Fibroblast of lung (primary cell): ENCODE measurements at regions not wholly inside any gene's neighbourhood (a gene's known extent, or its start where the extent isn't known, plus 50 kb on each side); places are given as distances from the start of the nearest gene placed in this dataset.

Source experiments
- DNase-seq, 2 donors: peaks; one replicate each; pipeline versions ENCODE4 v3.0.0 to v3.0.0-alpha.2; 2010; ENCODE audit warnings: low read depth in 2 of 2
- H2AFZ ChIP-seq: 2 replicates; pipeline ENCODE4 v1.5.1; 2012; ENCODE audit warnings: low read length, control low read depth, inconsistent platforms
- H3K27ac ChIP-seq: 2 replicates; pipeline ENCODE4 v1.5.1; 2011; ENCODE audit warnings: low read length, control low read depth; ENCODE audit not compliant: insufficient read depth
- H3K27me3 ChIP-seq: 2 replicates; pipeline ENCODE4 v1.5.1; 2011; ENCODE audit warnings: mild to moderate bottlenecking, low read length; ENCODE audit not compliant: control insufficient read depth, insufficient read depth
- H3K36me3 ChIP-seq: 2 replicates; pipeline ENCODE4 v1.5.1; 2011; ENCODE audit warnings: low read length; ENCODE audit not compliant: control insufficient read depth, insufficient read depth
- H3K4me1 ChIP-seq: 2 replicates; pipeline ENCODE4 v1.5.1; 2011; ENCODE audit warnings: low read length; ENCODE audit not compliant: control insufficient read depth, insufficient read depth; ENCODE audit errors: extremely low read depth
- H3K4me2 ChIP-seq: 2 replicates; pipeline ENCODE4 v1.5.1; 2011; ENCODE audit warnings: low read length, control low read depth; ENCODE audit not compliant: insufficient read depth; ENCODE audit errors: extremely low read depth
- H3K4me3 ChIP-seq, 4 experiments: fragments of 200-600 bp in 1 of 4; sonication (generic) in 1 of 4; replicated peaks in 1 of 4; 2 replicates each; pipeline ENCODE4 v1.5.1; 2011 to 2016; ENCODE audit warnings: low read length in 4 of 4, low read depth in 3 of 4, mild to moderate bottlenecking in 3 of 4, control low read depth in 2 of 4, inconsistent platforms in 1 of 4, mixed read lengths in 1 of 4; ENCODE audit not compliant: insufficient read depth in 1 of 4; ENCODE audit errors: control extremely low read depth in 1 of 4
- H3K79me2 ChIP-seq: 2 replicates; pipeline ENCODE4 v1.5.1; 2012; ENCODE audit warnings: mild to moderate bottlenecking, low read length, inconsistent platforms; ENCODE audit not compliant: control insufficient read depth, insufficient read depth
- H3K9ac ChIP-seq: 2 replicates; pipeline ENCODE4 v1.5.1; 2011; ENCODE audit warnings: mild to moderate bottlenecking, low read length, control low read depth; ENCODE audit not compliant: insufficient read depth
- H3K9me3 ChIP-seq: 2 replicates; pipeline ENCODE4 v1.5.1; 2012; ENCODE audit warnings: low read depth, low read length; ENCODE audit not compliant: control insufficient read depth, insufficient read depth
- H4K20me1 ChIP-seq: 2 replicates; pipeline ENCODE4 v1.5.1; 2011; ENCODE audit warnings: low read length; ENCODE audit not compliant: control insufficient read depth, insufficient read depth; ENCODE audit errors: extremely low read depth
- CTCF ChIP-seq, 2 donors: IDR thresholded peaks in 1 of 2; conservative IDR thresholded peaks in 1 of 2; 1 replicate in 1 of 2; 2 replicates in 1 of 2; pipeline ENCODE4 v1.5.1; 2011 to 2012; ENCODE audit warnings: low read length in 2 of 2, control low read depth in 1 of 2, inconsistent platforms in 1 of 2, low read depth in 1 of 2, mild to moderate bottlenecking in 1 of 2
- EZH2 ChIP-seq: IDR thresholded peaks from 2 replicates; pipeline ENCODE4 v1.5.1; 2012; ENCODE audit warnings: low read length, control low read depth, mild to moderate bottlenecking; ENCODE audit errors: missing control alignments

- no peak for DNase-seq
- H3K79me2 ChIP-seq = no peaks in the 10 kb centered on the region
- H3K36me3 ChIP-seq = no peaks in the 10 kb centered on the region
- no peak overlapping the region for H3K27ac ChIP-seq
- H3K4me1 ChIP-seq = no peaks in the 10 kb centered on the region
- H3K9me3 ChIP-seq = no peaks in the 10 kb centered on the region
- no peak overlapping the region for H3K9ac ChIP-seq
- no peak overlapping the region for H3K4me3 ChIP-seq
- no peak overlapping the region for H2AFZ ChIP-seq
- no peak for TF ChIP-seq CTCF (conservative IDR thresholded peaks at IDR 0.05 in 1 of 2, IDR thresholded peaks at IDR 0.05 in 1 of 2; ENCODE audit: low read depth in 1 of 2, low read length in 2 of 2)
- TF ChIP-seq EZH2 = no peak
- no peaks in the 10 kb centered on the region for H3K27me3 ChIP-seq
- no peaks in the 10 kb centered on the region for H4K20me1 ChIP-seq
- no peak overlapping the region for H3K4me2 ChIP-seq
Measured at GRCh38 chr4:170305627-170306026, 215.9 kb upstream of the AADAT start.

GRCh38 chr4:170281027-170281426 lies 191.3 kb upstream of the AADAT start:
- Histone ChIP-seq H3K9me3 (no peaks in the 10 kb centered on the region), H3K79me2 (no peaks in the 10 kb centered on the region), H3K4me3 (no peak overlapping the region), H3K27me3 (no peaks in the 10 kb centered on the region), H2AFZ (no peak overlapping the region), H3K4me1 (no peaks in the 10 kb centered on the region), H3K36me3 (no peaks in the 10 kb centered on the region), H3K4me2 (no peak overlapping the region), H3K9ac (no peak overlapping the region), H4K20me1 (no peaks in the 10 kb centered on the region), H3K27ac (no peak overlapping the region)
- DNase-seq = no peak
- TF ChIP-seq EZH2 = no peak
- TF ChIP-seq CTCF (conservative IDR thresholded peaks at IDR 0.05 in 1 of 2, IDR thresholded peaks at IDR 0.05 in 1 of 2; ENCODE audit: low read depth in 1 of 2, low read length in 2 of 2) = no peak

GRCh38 chr4:170278460-170278859 lies 188.7 kb upstream of the AADAT start:
- Histone ChIP-seq H3K4me3 (no peak overlapping the region), H3K4me2 (no peak overlapping the region), H4K20me1 (no peaks in the 10 kb centered on the region), H3K79me2 (no peaks in the 10 kb centered on the region), H3K27ac (no peak overlapping the region), H2AFZ (no peak overlapping the region), H3K4me1 (no peaks in the 10 kb centered on the region), H3K9me3 (no peaks in the 10 kb centered on the region), H3K36me3 (no peaks in the 10 kb centered on the region), H3K27me3 (no peaks in the 10 kb centered on the region), H3K9ac (no peak overlapping the region)
- TF ChIP-seq CTCF (conservative IDR thresholded peaks at IDR 0.05 in 1 of 2, IDR thresholded peaks at IDR 0.05 in 1 of 2; ENCODE audit: low read depth in 1 of 2, low read length in 2 of 2) (no peak), EZH2 (no peak)
- no peak for DNase-seq
